Bronchial epithelial cell (primary cell): ENCODE measurements at regions not wholly inside any gene's neighbourhood (a gene's known extent, or its start where the extent isn't known, plus 50 kb on each side); places are given as distances from the start of the nearest gene placed in this dataset.

ENCODE experiments used
- DNase-seq: peaks from one replicate; pipeline ENCODE4 v3.0.0-alpha.2; 2010; ENCODE audit warnings: low read depth
- FAIRE-seq: peaks from 2 replicates; lab custom pipeline; 2011; peaks lifted over from hg19 to GRCh38; lab: Jason Lieb, UNC
- H3K27me3 ChIP-seq: 2 replicates; pipeline ENCODE4 v1.5.1; 2011; ENCODE audit warnings: low read length; ENCODE audit not compliant: control insufficient read depth, insufficient read depth
- H3K36me3 ChIP-seq: 2 replicates; pipeline ENCODE4 v1.5.1; 2011; ENCODE audit warnings: low read length; ENCODE audit not compliant: control insufficient read depth, insufficient read depth
- H3K4me3 ChIP-seq: 2 replicates; pipeline ENCODE4 v1.5.1; 2011; ENCODE audit warnings: mild to moderate bottlenecking, low read depth, low read length, control low read depth
- CTCF ChIP-seq: IDR thresholded peaks from 2 replicates; pipeline ENCODE4 v1.5.1; 2011; ENCODE audit warnings: mild to moderate bottlenecking, moderate library complexity, low read length, control low read depth, inconsistent platforms; ENCODE audit not compliant: insufficient read depth, severe bottlenecking

GRCh38 chr22:27063406-27063805 lies 406.0 kb downstream of the MIAT start:
- TF ChIP-seq CTCF: no peak
- no peak for FAIRE-seq
- no peak overlapping the region for H3K4me3 ChIP-seq
- DNase-seq: no peak
- H3K36me3 ChIP-seq: no peaks in the 10 kb centered on the region
- H3K27me3 ChIP-seq: peaks cover 11% of the 10 kb centered on the region

- Histone ChIP-seq H3K36me3 (no peaks in the 10 kb centered on the region), H3K27me3 (peaks cover 11% of the 10 kb centered on the region), H3K4me3 (no peak overlapping the region)
- DNase-seq (no peak), FAIRE-seq (peak; percentile 28)
- no peak for TF ChIP-seq CTCF
Measured at GRCh38 chr22:27063841-27064240, 406.5 kb downstream of the MIAT start.

GRCh38 chr22:27064386-27064785 lies 407.0 kb downstream of the MIAT start:
- Histone ChIP-seq H3K27me3 (peaks cover 11% of the 10 kb centered on the region), H3K36me3 (no peaks in the 10 kb centered on the region), H3K4me3 (no peak overlapping the region)
- FAIRE-seq: no peak
- DNase-seq: no peak
- no peak for TF ChIP-seq CTCF

GRCh38 chr22:27065279-27065678 lies 407.9 kb downstream of the MIAT start:
- H3K36me3 ChIP-seq: no peaks in the 10 kb centered on the region
- no peak overlapping the region for H3K4me3 ChIP-seq
- TF ChIP-seq CTCF: no peak
- no peak for DNase-seq
- H3K27me3 ChIP-seq: peaks cover 11% of the 10 kb centered on the region
- FAIRE-seq: no peak

GRCh38 chr22:27066856-27067255 lies 409.5 kb downstream of the MIAT start:
- DNase-seq (no peak), FAIRE-seq (no peak)
- Histone ChIP-seq H3K4me3 (no peak overlapping the region), H3K27me3 (peaks cover 9% of the 10 kb centered on the region), H3K36me3 (no peaks in the 10 kb centered on the region)
- no peak for TF ChIP-seq CTCF

- FAIRE-seq (peak; percentile 82), DNase-seq (no peak)
- no peak for TF ChIP-seq CTCF
- no peaks in the 10 kb centered on the region for H3K36me3 ChIP-seq
- peaks cover 9% of the 10 kb centered on the region for H3K27me3 ChIP-seq
- no peak overlapping the region for H3K4me3 ChIP-seq
Measured at GRCh38 chr22:27068121-27068520, 410.7 kb downstream of the MIAT start.
